ENCODE measurements at regions not wholly inside any gene's neighbourhood (a gene's known extent, or its start where the extent isn't known, plus 50 kb on each side); places are given as distances from the start of the nearest gene placed in this dataset.
"Not testable (repeated sequence)": the region's sequence is repeated elsewhere in the genome, so short reads cannot be mapped to it uniquely, and the experiment has no call there.

- no peak for TF ChIP-seq POLR2A (IDR thresholded peaks at IDR 0.05; ENCODE audit: low read depth, low read length)
- no peak for FAIRE-seq
- DNase-seq (ENCODE audit: insufficient read length, low spot score), result no peak
These were observed 228.9 kb downstream of the LHFPL1 start for GRCh38 chrX:112450810-112451209.

DNA sequence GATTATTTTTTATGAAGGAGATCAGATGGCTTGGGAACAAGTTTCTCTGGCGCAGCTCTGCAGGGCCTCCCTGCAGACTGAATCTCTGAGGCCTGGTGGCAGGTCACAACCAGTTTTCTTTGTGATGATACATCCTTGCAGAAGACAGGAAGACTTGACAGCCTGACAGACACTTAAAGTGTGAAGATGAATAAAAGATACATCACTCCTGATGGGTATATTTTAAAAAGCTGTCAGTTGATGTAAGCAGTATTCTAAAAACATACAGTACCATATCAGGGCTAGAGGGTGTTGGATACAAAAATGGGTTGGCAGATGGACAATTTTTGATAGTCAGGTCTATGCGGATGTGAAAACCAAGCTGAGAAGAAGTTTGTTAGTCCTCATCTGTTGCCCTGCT is 239.5 kb downstream of the LHFPL1 start:
- TF ChIP-seq POLR2A (IDR thresholded peaks at IDR 0.05; ENCODE audit: low read depth, low read length), result no peak
- DNase-seq (ENCODE audit: insufficient read length, low spot score), result no peak
- no peak for FAIRE-seq

DNA sequence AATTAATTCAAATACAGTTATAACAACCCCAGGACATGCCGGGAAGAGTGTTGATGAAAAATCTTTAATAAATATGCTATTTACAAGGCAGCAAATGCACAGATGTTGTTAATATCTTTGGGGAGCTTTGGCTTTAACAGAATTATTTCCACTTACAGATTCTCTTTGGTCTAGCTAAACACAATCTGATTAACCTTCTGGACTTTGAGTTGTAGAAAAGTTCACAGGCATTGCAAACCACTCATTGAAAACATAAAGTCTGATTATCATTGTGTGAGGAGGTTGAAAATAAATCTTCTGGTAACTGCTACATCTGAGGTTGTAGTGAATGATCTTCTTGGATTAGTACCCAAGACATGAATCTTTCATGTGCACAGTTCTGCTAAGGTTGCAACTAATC is 255.6 kb downstream of the LHFPL1 start:
- FAIRE-seq (no peak), DNase-seq (ENCODE audit: insufficient read length, low spot score) (no peak)
- no peak for TF ChIP-seq POLR2A (IDR thresholded peaks at IDR 0.05; ENCODE audit: low read depth, low read length)

- no peak for FAIRE-seq
These were observed 288.4 kb downstream of the LHFPL1 start for GRCh38 chrX:112391313-112391712.

DNA sequence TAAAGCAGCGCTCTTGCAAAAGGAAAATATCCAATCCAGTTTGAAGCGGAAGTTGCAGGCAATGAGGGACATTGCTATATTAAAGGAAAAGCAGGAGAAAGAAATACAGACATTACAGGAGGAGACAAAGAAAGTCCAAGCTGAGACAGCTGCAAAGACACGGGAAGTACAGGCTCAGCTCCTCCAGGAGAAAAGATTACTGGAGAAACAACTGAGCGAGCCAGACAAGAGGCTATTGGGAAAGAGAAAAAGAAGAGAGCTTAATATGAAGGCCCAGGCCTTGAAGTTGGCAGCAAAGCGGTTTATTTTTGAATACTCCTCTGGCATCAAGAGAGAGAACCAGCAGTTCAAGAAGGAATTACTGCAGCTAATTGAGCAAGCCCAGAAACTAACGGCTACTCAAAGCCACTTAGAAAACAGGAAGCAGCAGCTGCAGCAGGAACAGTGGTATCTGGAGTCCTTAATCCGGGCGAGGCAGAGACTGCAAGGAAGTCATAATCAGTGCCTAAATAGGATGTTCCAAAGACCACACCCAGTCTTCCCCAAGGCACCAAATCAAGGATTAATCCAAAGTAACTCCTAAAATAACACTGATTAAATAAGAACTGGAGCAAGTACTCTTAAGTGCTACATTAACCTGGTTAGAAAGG is 298.0 kb downstream of the LHFPL1 start:
- not testable (repeated sequence) for DNase-seq (ENCODE audit: insufficient read length, low spot score)
- peak; percentile 81 for FAIRE-seq

More at GRCh38 chrX:112391313-112391712, 288.4 kb downstream of the LHFPL1 start:
- no peak for TF ChIP-seq POLR2A (IDR thresholded peaks at IDR 0.05; ENCODE audit: low read depth, low read length)
- no peak for DNase-seq (ENCODE audit: insufficient read length, low spot score)

DNA sequence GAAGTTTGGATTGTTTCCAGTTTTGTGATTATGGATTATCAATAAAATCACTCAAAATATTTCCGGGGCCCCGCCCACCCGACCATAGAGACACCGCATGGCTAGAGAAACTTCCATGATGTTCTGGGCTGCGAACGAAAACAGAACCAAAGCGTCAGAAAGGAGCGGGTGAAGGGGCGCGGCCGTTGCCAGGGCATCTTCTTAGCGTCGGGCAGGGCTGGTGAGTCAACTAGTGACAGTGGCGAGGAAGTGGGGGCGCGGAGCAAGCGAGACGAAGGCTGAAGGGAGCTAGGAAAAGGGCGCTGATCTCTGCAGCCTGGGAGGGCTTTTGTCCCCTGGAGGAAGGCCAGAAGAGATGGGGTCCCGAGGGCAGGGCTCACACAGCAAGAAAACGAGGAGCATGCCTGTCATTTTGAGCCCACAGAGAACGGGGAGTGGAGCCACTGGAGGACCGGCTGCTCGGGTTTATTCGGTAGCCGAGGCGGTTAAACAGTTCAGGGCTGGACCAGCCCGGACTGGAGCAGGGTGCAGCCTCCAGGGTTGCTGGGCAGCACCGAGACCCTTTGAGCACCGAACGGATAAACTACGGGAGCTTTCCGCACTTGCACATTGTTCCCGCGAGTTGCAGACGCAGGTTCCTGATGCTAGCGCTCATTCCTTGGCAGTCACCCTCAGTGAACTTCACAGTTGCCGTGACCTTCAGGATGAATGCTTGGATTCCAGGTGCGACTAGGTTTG is 298.1 kb upstream of the TRPC5 start:
- no peak for TF ChIP-seq POLR2A (IDR thresholded peaks at IDR 0.05; ENCODE audit: low read depth, low read length)
- DNase-seq (ENCODE audit: insufficient read length, low spot score) (no peak), FAIRE-seq (no peak)

GRCh38 chrX:112377481-112377880 is 294.9 kb upstream of the TRPC5 start:
- no peak for DNase-seq (ENCODE audit: insufficient read length, low spot score)
- no peak for FAIRE-seq
- no peak for TF ChIP-seq POLR2A (IDR thresholded peaks at IDR 0.05; ENCODE audit: low read depth, low read length)

GRCh38 chrX:112368371-112368770 is 285.8 kb upstream of the TRPC5 start:
- no peak for DNase-seq (ENCODE audit: insufficient read length, low spot score)
- TF ChIP-seq POLR2A (IDR thresholded peaks at IDR 0.05; ENCODE audit: low read depth, low read length), result no peak
- no peak for FAIRE-seq

DNA sequence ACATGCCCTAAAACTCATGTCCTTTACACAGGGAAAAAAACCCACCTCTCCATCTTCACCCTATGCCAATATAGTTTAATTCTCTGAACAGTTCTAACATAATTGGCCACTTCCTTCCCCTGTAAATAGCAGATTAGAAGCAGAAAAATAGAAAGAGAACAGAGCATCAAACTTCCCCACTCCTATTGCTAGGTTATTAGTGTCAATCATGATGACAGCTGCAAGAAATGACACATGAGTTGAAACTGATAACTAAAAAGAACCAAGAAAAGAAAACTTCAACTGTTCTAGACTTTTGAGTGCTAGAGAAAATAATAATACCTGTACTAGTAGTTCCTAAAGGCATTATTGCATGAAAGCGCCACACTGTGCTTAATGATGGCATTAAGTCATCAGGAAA is 284.5 kb upstream of the TRPC5 start:
- DNase-seq (ENCODE audit: insufficient read length, low spot score) (no peak), FAIRE-seq (no peak)
- no peak for TF ChIP-seq POLR2A (IDR thresholded peaks at IDR 0.05; ENCODE audit: low read depth, low read length)

DNA sequence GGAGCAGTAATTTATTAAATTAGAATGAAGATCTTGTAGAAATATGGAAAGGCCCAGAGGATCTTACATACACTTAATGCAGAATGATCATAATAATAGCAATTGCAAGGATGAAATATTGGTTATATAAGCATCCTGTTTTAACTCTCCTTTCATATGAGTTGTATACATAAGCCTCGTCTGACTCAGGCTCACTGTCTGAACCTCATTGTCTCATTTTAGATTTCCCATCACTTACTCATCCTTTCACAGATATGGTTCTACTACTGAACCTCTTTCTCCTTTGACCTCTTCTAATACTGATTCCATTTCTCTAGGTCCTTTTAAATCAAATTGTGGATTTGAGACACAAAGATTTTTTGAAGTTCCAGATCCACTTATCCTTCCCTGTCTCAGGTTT is 277.3 kb upstream of the TRPC5 start:
- no peak for TF ChIP-seq POLR2A (IDR thresholded peaks at IDR 0.05; ENCODE audit: low read depth, low read length)
- FAIRE-seq, result no peak
- no peak for DNase-seq (ENCODE audit: insufficient read length, low spot score)

- FAIRE-seq (no peak), DNase-seq (ENCODE audit: insufficient read length, low spot score) (no peak)
- TF ChIP-seq POLR2A (IDR thresholded peaks at IDR 0.05; ENCODE audit: low read depth, low read length), result no peak
These were observed 273.4 kb upstream of the TRPC5 start for GRCh38 chrX:112355931-112356330.

- FAIRE-seq (no peak), DNase-seq (ENCODE audit: insufficient read length, low spot score) (no peak)
- TF ChIP-seq POLR2A (IDR thresholded peaks at IDR 0.05; ENCODE audit: low read depth, low read length), result no peak
These were observed 259.0 kb upstream of the TRPC5 start for GRCh38 chrX:112341598-112341997.

DNA sequence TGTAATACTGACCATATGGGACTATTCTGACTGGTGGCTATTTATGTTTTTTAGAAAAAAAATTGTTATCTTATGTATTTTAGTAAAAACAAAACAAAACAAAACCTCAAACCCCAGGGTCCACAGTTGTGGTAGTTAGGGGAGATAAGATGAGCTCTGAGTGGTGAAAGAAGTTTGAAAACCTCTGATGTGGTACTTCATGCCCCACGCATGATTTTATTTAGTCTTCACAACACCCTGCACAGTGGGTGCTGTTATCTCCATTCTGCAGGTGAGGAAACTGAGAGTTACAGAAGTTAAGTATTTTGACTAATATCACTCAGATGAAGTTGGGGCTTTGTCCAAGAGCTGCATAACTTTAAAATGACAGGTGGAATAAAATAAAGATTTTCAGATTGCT is 230.6 kb upstream of the TRPC5 start:
- no peak for DNase-seq (ENCODE audit: insufficient read length, low spot score)
- TF ChIP-seq POLR2A (IDR thresholded peaks at IDR 0.05; ENCODE audit: low read depth, low read length), result no peak
- no peak for FAIRE-seq

DNA sequence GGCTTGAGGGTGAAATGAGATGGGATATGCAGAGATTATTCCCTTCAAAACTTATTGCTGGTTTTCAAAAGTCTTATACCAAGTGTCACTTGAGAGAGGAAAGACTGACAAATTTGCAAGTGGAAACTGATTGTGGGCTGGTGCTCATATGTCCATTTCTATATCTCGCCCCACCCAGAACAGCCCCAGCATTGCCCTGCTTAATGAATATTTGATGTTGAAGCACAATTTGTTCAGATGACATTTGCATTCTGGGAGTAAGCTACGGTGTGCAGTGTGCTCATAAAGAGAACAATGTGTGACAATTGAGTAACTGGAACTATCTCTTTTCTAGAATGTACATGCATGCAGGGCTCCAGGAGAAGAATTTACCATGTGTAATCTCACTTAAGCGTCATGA is 223.5 kb upstream of the TRPC5 start:
- no peak for DNase-seq (ENCODE audit: insufficient read length, low spot score)
- no peak for TF ChIP-seq POLR2A (IDR thresholded peaks at IDR 0.05; ENCODE audit: low read depth, low read length)
- FAIRE-seq, result no peak

- no peak for FAIRE-seq
- no peak for TF ChIP-seq POLR2A (IDR thresholded peaks at IDR 0.05; ENCODE audit: low read depth, low read length)
- no peak for DNase-seq (ENCODE audit: insufficient read length, low spot score)
These were observed 197.4 kb upstream of the TRPC5 start for GRCh38 chrX:112279940-112280339.

Measured in H54 (cell line).